AG04449 (cell line): ENCODE measurements at regions not wholly inside any gene's neighbourhood (a gene's known extent, or its start where the extent isn't known, plus 50 kb on each side); places are given as distances from the start of the nearest gene placed in this dataset.
A peak's percentile ranks its signal among the peaks of the same experiment; 100 is the strongest.

Source experiments
- CTCF ChIA-PET: fragments of 350-600 bp; formaldehyde crosslinking; extraction: SDS; loops from one replicate; lab custom pipeline; 2021; ENCODE audit warnings: antibody characterized with exemption; lab: Yijun Ruan, JAX
- POLR2A ChIA-PET: fragments of 400-600, 350-600 bp; formaldehyde crosslinking; extraction: SDS; loops from one replicate; lab custom pipeline; 2020; ENCODE audit warnings: antibody characterized with exemption, inconsistent platforms; lab: Yijun Ruan, JAX
- DNase-seq: peaks from one replicate; pipeline ENCODE4 v3.0.0-alpha.2; 2010; ENCODE audit warnings: low read depth, low spot score
- H3K4me3 ChIP-seq: 2 replicates; pipeline ENCODE4 v1.5.1; 2011; ENCODE audit warnings: low read depth, mild to moderate bottlenecking, control low read depth, low read length
- TF ChIP-seq, protein P1 (sequence below): IDR thresholded peaks from one replicate; pipeline ENCODE4 v1.5.1; 2011; ENCODE audit warnings: mild to moderate bottlenecking, moderate library complexity, low read length, control low read depth, inconsistent platforms; ENCODE audit not compliant: insufficient read depth; ENCODE audit errors: missing control alignments

DNA sequence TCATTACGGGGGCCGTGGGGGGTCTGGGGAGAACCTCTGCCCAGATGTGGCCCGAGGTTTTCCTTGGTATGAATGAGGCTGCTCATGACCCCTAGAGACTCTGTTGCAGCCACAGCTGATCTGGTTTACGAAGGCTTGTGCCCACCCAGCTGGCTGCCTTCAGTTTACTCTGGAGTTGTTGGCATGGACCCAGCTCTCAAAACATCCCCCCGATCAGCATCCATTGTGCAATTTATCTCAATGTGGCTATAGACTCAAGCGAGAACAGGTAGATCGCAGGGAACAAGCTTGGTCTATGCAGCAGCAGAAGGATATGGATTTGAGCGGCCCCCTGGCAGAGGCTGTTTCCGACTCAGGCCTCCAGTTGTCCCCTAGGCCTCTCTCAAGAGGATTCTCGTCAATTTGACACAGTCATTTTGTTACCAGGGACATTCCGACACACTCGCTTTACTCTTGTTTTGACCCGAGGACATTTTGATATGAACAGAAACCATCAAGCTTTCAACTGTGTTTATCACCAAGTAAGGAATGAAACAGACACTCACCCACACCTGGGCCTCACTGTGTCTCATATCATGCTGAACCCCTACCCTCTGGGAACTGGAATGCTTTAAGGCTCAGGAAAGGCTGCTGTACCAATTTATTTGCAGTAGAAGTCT lies 161.5 kb downstream of the KATNAL1 start:
- POLR2A ChIA-PET, result no interaction called here
- H3K4me3 ChIP-seq, result no peak overlapping the region
- no peak for DNase-seq
- CTCF ChIA-PET, result interaction anchor here (0.8 to 15.1 kb wide), 7 partner anchors 9 to 375 kb away, joined by 3 to 231 read pairs (median 6); no protein-coding TSS in a partner anchor
- TF ChIP-seq, protein P1, sequence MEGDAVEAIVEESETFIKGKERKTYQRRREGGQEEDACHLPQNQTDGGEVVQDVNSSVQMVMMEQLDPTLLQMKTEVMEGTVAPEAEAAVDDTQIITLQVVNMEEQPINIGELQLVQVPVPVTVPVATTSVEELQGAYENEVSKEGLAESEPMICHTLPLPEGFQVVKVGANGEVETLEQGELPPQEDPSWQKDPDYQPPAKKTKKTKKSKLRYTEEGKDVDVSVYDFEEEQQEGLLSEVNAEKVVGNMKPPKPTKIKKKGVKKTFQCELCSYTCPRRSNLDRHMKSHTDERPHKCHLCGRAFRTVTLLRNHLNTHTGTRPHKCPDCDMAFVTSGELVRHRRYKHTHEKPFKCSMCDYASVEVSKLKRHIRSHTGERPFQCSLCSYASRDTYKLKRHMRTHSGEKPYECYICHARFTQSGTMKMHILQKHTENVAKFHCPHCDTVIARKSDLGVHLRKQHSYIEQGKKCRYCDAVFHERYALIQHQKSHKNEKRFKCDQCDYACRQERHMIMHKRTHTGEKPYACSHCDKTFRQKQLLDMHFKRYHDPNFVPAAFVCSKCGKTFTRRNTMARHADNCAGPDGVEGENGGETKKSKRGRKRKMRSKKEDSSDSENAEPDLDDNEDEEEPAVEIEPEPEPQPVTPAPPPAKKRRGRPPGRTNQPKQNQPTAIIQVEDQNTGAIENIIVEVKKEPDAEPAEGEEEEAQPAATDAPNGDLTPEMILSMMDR, result no peak

DNA sequence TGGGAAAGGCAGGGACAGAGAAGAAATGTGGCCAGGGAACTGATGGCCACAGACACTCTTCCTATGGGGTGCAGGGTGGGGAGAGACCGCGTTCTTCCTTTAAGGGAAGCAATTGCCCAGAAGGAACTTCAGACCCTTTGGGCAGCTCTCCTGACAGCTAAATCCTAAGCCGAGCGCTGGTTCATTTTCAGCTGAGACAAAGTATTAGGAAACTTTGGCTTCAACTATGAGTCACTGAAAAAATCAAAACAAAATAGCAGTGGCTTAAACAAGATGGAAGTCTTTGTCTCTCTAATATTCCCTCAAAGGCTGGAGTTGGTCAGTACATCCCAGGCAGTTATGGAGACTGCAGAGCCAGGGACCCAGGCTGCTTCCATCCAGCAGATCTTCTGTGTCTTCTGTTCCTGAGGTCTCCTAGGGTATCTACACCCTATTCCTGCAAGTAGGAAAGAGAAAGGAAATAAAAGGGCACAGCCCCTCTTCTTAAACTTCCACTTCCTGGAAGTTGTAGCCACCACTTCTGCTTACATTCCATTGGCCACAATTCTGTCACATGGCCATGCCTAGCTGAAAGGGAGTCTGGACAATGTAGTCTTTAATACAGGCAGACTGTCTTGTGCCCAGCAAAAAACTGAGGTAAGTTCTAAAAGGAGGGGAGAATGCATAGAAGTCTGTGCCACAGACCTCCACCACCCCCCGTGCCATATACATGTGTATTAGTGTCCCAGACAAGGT lies 163.5 kb downstream of the KATNAL1 start:
- DNase-seq, result peak; percentile 34
- ChIA-PET POLR2A (interaction anchor here (1.7 kb wide), 1 partner anchor 11 kb away, joined by 7 read pairs; no protein-coding TSS in a partner anchor), CTCF (interaction anchor here (1.5 to 15.1 kb wide), 5 partner anchors 9 to 373 kb away, joined by 6 to 231 read pairs (median 9); no protein-coding TSS in a partner anchor)
- TF ChIP-seq, protein P1, result no peak
- no peak overlapping the region for H3K4me3 ChIP-seq

DNA sequence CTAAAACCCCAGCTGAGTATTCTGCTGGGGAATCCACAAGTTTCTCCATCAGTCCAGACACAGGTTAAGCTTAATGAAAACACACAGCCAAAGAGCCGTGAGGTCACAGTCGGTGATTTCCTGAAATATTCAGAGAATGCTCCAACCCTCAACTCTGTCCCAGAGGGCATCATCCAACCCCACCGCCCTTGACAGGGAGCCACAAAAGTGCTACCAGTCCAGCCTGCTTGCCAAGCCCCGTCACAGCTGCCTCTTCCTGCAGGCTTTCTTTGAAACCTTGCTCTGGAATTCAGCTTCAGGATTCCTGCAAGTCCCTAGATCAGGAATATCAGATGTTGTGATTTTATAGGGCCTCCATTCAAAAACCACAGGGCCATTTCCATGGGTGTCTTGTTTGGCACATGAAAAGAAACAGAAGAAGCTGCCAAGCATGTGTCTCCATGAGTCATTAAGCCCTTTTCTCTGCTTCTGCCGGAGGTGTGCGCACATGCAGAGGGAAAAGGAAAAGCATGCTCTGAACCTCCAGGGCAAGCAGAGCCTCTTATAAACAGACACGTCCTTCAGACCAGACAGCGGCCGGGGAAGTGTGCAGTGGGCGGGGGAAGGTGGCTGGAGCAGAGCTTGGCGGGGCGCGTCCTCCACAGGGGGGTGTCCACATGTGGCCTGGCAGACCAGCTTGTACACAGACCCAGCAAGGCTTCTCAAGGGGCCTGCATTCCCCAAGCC lies 164.7 kb downstream of the KATNAL1 start:
- peak; percentile 98 for DNase-seq
- CTCF ChIA-PET, result interaction anchor here (1.2 to 15.1 kb wide), 5 partner anchors 10 to 372 kb away, joined by 4 to 231 read pairs (median 9); no protein-coding TSS in a partner anchor
- peak overlapping the region; percentile 20 for H3K4me3 ChIP-seq
- TF ChIP-seq, protein P1, result no peak
- POLR2A ChIA-PET, result interaction anchor here (0.5 to 1.7 kb wide), 6 partner anchors 10 to 727 kb away, joined by 3 to 8 read pairs (median 4); partner anchors contain the start of gene UBE2L5

DNA sequence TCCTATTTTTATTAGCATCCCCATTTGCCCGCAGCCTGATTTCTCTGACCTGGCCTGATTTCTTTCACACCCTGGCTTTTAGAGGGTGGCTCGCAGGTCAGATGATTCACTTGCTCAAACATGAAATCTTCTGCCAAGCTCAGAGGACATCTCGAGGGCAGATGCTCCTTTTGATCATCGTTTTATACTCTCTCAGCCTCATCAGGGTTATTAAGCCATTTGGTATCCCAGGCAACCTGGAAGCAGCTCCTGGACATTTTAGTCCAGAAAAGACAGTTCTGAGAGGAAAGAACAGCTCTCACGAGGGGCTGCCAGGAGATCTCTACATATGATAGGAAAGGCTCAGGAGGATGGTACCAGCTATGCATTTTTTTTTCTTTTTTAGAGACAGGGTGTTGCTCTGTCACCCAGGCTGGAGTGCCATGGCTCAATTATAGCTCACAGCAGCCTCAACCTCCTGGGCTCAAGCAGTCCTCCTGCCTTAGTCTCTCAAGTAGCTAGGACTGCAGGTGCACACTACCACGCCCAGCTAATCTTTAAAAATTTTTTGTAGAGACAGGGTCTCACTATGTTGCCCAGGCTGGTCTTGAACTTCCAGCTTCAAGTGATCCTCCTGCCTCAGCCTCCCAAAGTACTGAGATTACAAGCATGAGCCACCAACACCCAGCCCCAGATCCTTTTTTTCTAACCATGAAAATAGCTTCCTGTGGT lies 165.4 kb downstream of the KATNAL1 start:
- H3K4me3 ChIP-seq, result no peak overlapping the region
- DNase-seq, result no peak
- TF ChIP-seq, protein P1, result no peak
- POLR2A ChIA-PET, result interaction anchor here (0.5 to 1.7 kb wide), 6 partner anchors 10 to 728 kb away, joined by 3 to 8 read pairs (median 4); partner anchors contain the start of gene UBE2L5
- CTCF ChIA-PET, result interaction anchor here (0.6 to 15.1 kb wide), 6 partner anchors 11 to 371 kb away, joined by 3 to 231 read pairs (median 6); no protein-coding TSS in a partner anchor

DNA sequence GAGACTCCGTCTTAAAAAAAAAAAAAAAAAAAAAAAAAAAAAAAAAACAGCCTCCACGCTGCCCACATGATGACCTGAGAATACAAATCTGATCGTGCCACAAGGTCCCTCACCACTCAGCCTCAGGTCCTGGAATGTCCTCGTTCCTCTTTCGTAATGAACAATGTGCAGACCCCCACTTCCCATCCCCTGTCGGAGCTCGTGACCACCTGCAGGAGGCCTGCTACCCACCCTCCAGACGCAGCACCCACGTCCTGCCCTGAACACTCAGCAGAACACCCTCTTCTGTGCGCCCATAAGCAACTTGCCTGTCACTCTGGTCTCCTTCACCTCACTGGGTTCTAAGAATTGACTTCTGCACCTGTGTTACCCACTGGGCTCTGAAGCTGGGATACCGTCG lies 166.4 kb downstream of the KATNAL1 start:
- DNase-seq, result no peak
- TF ChIP-seq, protein P1, result no peak
- CTCF ChIA-PET, result interaction anchor here (1.1 to 15.1 kb wide), 2 partner anchors 10 to 17 kb away, joined by 3 to 231 read pairs; no protein-coding TSS in a partner anchor
- H3K4me3 ChIP-seq, result no peak overlapping the region
- POLR2A ChIA-PET, result no interaction called here
